HG03571 (cell line): ENCODE measurements at regions not wholly inside any gene's neighbourhood (a gene's known extent, or its start where the extent isn't known, plus 50 kb on each side); places are given as distances from the start of the nearest gene placed in this dataset.
"Not testable (repeated sequence)": the region's sequence is repeated elsewhere in the genome, so short reads cannot be mapped to it uniquely, and the experiment has no call there.

Experiments
- ATAC-seq: cut with Tn5 transposase; IDR thresholded peaks from one replicate; pipeline ENCODE4 v1.9.1; 2021; ENCODE audit not compliant: unreplicated experiment

GRCh38 chr9:82052081-82052480 lies 63.5 kb downstream of the SPATA31D1 start:
- ATAC-seq: no peak

DNA sequence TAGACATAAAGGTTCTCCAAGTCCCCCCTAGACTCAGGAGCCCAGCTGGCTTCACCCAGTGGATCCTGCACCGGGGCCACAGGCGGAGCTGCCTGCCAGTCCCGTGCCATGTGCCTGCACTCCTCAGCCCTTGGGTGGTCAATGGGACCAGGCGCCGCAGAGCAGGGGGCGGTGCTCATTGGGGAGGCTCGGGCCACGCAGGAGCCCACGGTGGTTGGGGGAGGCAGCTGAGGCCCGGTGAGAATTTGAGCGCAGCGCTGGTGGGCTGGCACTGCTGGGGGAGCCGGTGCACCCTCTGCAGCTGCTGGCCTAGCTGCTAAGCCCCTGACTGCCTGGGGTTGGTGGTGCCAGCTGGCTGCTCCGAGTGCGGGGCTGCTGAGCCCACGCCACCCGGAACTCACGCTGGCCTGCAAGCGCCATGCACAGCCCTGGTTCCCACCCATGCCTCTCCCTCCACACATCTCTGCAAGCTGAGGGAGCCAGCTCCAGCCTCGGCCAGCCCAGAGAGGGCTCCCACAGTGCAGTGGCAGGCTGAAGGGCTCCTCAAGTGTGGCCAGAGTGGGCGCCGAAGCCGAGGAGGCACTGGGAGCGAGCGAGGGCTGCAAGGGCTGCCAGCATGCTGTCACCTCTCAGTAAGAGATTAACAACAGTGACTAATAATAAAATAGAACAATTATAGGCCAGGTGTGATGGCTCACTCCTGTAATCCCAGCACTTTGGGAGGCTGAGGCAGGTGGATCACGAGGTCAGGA lies 65.9 kb downstream of the SPATA31D1 start:
- no peak for ATAC-seq

GRCh38 chr9:82057805-82058204 lies 69.2 kb downstream of the SPATA31D1 start:
- no peak for ATAC-seq

DNA sequence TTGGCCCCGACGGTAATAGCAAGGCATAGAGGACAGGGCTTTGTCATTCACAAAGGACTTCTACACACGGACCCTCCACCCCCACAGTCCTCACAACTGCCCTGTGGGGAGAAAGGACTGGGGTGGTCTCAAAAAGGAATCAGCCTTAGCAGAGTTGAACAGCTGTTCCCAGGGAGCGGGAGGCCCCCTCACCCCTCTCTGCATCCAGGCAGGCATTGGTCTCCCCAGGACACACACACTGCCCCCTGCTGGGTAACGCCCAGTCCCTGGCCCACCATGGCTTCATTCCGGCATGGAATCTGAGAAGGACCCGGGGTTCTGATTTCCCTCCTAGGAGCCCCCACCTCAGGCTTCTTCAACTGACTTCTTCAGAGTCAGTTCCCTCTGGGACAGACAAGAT lies 73.2 kb downstream of the SPATA31D1 start:
- not testable (repeated sequence) for ATAC-seq

- no peak for ATAC-seq
Observed at GRCh38 chr9:82062245-82062644, 73.7 kb downstream of the SPATA31D1 start.

GRCh38 chr9:82073551-82074543 lies 85.3 kb downstream of the SPATA31D1 start:
- ATAC-seq: no peak

DNA sequence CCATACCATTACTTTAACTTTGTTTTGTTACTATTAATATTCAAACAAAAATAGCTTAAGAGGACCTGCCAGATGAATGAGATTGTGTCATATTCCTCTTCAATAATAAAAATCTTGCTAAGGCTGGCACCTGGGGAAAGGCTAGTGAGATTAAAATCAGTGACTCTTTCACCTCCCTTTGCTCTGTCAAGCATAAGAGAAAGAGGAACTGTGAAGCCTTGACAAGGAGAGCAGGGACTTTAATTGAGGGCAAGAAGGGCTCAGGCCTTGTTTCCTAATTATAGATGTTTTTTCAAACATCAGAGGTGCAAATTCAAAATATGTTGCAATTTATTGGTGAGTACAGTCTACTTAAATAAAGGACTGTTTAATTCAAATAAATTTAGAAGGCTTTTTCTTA lies 91.7 kb downstream of the SPATA31D1 start:
- ATAC-seq: no peak

- ATAC-seq: no peak
Observed at GRCh38 chr9:82081496-82081895, 92.9 kb downstream of the SPATA31D1 start.

DNA sequence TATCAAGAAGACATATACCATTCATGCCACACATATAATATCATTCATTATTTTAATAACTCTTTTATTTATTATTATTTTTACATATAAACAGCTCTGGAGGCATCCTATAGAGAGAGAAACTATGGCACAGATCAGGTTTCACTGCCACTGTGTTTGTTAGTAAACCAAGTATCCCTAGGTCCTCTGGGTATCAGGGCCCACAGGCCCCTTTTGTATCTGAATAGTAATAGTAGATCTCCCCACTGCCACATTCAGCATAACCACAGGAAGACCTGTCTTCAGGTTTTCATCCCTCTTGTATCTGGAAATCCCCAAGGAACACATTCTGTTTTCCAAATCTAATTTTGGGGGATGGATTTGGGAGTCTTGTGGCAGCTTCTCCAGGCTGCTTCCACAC lies 94.0 kb downstream of the SPATA31D1 start:
- ATAC-seq: no peak

DNA sequence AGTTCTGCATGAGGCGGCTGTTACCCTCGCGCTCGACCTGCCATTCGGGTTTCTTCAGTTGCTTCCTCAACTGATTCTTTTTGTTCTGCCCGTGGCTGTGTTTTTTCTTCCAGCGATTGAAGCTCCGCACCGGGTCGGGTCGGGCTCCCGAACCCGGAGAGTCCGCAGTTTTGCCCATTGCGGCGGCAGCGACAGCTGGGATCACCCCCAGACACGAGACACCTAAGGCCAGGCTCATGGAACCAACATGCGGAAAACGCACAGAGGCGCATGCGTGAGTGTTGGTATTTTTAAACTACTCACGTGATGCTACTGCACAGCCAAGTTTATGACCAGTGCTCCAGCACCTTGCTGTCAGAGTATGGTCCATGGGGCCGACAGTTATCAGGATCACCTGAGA lies 100.0 kb downstream of the SPATA31D1 start:
- no peak for ATAC-seq

DNA sequence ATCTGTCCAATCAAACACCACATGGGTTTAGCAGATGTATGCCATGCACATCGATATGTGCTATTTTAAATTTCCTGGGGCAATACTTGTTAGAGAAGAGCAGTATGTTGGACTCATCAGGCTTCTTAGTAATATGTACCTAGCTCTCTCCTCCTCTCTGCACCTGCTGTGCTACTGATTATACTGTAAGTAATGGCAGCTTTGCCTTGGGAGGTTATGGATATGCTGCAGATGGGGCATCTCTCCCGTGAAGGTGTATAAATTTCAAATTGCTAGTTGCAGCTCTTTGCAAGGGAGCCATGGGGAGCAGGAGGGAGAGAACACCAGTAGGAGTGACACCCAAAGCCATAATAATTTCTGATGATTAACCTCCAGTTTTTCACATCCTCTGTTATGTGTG lies 101.5 kb downstream of the SPATA31D1 start:
- no peak for ATAC-seq

GRCh38 chr9:82091100-82091499 lies 102.5 kb downstream of the SPATA31D1 start:
- ATAC-seq: no peak

DNA sequence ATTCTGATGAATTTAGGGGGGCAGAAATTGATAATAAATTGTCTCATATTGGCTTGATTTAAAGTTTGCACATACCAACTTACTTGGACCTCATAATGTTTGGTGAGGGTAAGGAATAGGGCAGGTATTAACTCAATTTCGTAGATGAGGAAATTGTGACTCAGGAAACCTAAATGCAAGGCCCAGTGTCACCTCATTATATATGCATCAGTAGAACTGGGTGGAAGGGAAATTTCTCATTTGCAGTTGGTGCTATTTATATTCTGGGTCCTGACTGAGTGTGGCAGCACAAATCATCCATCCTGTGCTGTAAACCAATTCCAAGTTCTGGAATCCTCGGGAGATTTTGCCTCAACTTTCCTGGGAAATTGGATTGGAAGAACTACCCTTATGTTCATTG lies 103.0 kb downstream of the SPATA31D1 start:
- ATAC-seq: no peak

GRCh38 chr9:82101475-82101874 lies 112.9 kb downstream of the SPATA31D1 start:
- ATAC-seq: no peak

- ATAC-seq: no peak
Observed at GRCh38 chr9:82104252-82104651, 115.7 kb downstream of the SPATA31D1 start.

GRCh38 chr9:82105729-82106128 lies 117.2 kb downstream of the SPATA31D1 start:
- ATAC-seq: no peak

DNA sequence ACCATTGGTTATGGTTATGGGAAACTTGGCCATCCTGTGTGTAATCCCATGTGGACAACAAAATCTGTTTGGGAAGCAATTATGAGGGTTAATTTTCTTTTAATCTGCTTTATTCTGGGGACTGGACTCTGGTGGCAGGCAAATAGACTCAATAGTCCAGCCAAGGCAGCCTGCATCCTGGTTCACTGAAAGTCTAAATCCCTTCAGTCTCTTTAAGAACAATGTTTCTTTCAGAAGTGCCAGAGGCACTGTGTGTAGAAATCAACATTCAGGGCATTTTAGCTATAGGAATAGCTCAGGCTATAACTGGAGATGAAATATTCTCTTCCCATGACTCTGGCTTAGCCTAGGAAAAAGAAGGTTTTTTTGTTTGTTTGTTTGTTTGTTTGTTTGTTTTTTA lies 118.0 kb downstream of the SPATA31D1 start:
- ATAC-seq: no peak

DNA sequence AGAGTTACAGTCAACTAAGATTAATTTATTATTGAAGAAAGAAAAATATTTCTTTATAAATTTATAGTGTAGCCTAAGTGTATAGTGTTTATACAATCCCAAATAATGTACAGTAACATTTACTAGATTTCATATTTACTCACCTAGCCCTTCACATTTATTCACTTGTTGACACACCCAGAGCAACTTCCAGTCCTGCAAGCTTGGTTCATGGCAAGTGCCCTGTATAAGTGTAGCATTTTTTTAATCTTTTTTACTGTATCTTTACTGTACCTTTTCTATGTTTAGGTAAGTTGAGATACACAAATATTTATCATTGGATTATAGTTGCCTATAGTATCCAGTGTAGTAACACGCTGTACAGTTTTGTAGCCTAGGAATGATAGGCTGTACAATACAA lies 119.9 kb downstream of the SPATA31D1 start:
- ATAC-seq: no peak

DNA sequence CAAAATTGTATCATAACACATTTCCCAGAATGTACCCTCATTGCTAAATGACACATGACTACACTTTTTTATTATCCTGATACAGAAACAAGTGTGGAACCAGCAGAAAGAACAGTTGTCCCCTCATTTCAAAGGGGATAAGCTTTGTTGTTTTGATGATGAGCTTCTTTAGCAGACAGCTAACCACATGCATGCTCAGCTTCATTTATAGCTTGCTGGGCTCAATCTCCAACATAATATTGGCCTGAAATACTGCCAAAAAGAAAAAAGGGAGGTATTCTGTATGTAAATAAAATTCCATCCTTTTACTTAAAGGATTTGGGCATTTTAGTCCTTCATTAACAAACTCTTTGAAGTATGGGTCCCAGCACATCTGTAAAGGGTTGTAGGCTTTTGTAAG lies 120.4 kb downstream of the SPATA31D1 start:
- ATAC-seq: no peak

DNA sequence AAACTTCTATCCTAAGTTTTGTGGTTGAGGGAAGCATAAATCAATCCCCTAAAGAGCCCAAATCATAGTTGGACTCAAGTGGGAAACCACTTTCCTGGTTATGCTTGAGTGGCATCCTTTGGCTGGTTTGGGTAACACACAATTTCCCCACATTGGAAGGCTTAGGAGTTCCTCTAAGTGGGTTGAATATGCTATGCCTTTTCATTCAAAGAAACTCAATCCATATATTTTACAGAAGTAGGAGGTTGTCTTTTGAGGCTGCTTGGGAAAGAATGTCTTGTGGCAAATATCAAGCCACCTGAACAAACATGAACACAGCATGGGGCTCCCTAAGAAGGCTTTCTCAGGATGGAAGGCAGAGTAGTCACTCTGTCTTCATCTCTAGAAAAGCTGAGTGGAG lies 121.1 kb downstream of the SPATA31D1 start:
- ATAC-seq: no peak

- no peak for ATAC-seq
Observed at GRCh38 chr9:82110881-82111280, 122.3 kb downstream of the SPATA31D1 start.

DNA sequence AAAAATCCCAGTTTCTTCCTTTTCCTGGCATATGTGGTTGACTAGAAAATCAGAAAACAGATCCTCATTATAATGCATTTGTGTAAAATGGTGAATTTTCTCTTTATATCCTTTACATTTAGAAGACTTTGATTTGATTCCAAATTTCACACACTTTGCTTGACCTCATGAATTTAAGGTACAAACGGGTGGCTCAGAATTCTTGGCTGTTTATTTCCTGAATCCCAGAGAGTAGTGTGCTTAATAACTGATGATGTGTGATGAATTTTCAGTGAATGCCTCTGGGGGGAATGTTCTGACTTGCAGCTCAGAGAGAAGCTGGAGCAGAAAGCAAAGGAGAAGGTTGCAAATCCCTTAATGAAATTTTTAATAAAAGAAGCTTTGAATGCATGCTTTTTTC lies 126.8 kb downstream of the SPATA31D1 start:
- no peak for ATAC-seq
